GM04503 (cell line): ENCODE measurements at regions not wholly inside any gene's neighbourhood (a gene's known extent, or its start where the extent isn't known, plus 50 kb on each side); places are given as distances from the start of the nearest gene placed in this dataset.

Experiments used
- DNase-seq: peaks from one replicate; pipeline ENCODE4 v3.0.0-alpha.2; 2012; ENCODE audit warnings: low read depth

GRCh38 chr2:58866040-58866439 lies 624.9 kb upstream of the FANCL start:
- no peak for DNase-seq

DNA sequence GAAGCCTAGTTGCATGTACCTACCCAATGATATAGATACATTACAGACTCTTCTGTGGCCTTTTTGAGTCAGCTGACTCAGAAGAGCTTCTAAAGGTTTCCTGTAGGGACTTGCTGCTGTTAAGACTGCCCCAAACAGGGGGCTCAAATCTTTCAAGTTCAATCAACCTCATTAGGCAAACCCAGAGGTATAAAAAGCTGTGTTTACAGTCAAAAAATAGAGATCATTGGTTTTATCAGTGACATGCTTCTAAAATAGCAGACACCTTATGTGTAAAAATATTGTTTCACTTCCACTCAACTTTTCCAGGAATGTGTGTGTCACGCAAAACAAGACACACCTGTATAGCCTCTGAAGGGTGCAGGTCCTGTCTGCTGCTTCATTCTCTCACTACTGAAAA lies 624.3 kb upstream of the FANCL start:
- DNase-seq: no peak

GRCh38 chr2:58862244-58862643 lies 621.1 kb upstream of the FANCL start:
- no peak for DNase-seq

DNA sequence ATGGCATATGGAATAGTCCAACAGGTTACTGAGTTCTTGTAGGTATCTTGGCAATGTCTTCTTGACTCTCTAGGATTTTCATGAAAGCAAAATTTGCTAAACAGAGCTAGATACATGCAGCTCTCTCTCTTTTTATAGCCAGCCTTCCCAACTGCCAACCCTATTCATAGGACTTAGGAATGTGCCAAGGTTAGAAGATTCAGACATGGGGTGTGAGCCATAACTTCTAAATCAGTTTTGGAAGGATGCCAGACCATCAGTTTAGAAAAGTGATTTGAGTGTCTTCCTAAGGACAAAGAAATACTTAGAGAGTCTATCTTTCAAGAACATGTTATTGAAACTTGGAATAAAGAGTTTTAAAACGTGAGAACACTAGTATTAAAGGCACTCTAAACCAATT lies 619.5 kb upstream of the FANCL start:
- no peak for DNase-seq

GRCh38 chr2:58856100-58856499 lies 615.0 kb upstream of the FANCL start:
- no peak for DNase-seq

GRCh38 chr2:58853420-58853819 lies 612.3 kb upstream of the FANCL start:
- no peak for DNase-seq

DNA sequence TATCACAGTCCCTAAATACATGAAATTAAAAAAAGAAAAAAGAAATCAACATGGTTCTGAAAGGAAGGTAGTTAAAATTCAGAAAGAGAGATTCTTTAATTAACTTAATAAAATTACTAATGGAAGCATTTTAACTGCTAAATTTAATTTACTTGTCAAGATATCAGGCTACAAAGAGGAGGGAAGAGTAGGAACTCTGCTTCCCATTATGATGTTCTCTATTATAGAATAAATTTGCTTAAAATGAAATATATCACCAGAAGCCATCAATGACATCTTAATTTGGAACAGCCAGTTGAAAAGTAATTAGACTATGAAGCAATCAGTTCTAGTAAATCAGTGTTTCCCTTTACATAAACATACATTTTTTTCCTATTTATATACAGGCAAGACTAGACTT lies 611.8 kb upstream of the FANCL start:
- no peak for DNase-seq

DNA sequence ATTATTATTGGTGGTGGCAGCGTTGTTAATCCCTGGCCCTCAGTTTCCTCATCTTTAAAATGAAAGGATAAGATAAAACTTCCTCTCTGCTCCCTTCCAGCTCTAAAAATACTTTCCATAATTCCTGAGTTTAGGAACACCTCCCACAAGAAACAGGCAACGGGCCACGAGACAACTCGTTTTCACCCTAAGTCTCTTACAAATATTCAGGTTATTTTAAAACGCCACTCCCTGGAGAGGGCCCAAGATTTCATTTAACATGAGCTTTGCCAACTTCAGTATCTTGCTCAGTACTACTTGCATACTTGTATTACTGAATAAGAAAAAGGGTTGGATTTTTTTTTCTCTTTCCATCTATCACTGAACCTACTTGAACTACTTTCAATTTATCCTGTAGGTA lies 611.1 kb upstream of the FANCL start:
- DNase-seq: no peak

- no peak for DNase-seq
Measured at GRCh38 chr2:58851598-58851997, 610.5 kb upstream of the FANCL start.

DNA sequence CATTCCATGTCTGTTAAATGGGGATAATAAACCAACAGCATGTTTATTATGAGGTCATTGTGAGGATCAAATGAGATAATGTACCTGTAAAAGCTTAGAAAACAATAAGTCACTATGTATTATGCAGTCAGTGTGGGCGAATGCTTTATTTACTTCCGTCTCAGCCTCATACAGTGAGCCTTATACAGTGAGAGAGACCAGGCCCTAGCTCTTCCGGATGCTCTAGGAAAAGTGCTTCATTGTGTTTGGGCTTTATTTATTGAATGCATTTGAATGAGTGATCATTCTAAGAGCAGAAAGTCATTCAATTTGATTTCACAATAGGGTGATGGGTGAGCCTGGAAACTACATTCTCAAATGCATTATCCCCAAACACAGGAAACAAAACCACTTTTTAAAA lies 603.9 kb upstream of the FANCL start:
- DNase-seq: no peak

DNA sequence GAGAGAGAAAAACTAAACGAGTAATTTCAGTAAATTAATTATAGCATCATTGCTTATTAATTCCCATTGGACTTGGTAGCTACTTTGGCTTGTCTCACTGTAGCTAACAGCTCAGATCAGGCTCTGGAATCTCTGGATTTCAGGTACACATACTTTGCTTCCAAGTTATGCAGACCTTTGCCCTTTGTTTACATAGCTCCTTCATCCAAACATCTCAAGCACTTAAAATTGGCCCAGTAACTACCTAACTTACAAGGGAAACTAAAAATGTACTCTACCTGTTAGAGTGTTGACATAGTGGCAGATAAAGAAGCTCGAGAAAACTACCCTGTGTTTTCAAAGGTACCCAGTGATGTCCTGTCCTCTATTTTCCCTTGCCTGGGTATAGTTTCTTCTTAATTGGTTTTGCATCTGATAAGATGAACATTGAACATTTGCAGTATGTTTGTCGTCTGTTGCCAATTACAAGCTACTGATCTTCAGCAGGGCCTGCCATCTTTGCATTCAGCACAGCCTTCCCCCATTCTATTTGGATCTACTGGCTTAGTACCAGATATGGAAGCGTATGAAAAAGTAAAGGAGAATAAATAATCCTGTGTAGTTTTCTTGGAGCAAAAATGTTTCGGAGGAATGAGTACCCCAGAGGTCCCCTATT lies 601.5 kb upstream of the FANCL start:
- no peak for DNase-seq

GRCh38 chr2:58834404-58834803 lies 593.3 kb upstream of the FANCL start:
- DNase-seq: no peak

- DNase-seq: no peak
Measured at GRCh38 chr2:58826795-58827194, 585.7 kb upstream of the FANCL start.

DNA sequence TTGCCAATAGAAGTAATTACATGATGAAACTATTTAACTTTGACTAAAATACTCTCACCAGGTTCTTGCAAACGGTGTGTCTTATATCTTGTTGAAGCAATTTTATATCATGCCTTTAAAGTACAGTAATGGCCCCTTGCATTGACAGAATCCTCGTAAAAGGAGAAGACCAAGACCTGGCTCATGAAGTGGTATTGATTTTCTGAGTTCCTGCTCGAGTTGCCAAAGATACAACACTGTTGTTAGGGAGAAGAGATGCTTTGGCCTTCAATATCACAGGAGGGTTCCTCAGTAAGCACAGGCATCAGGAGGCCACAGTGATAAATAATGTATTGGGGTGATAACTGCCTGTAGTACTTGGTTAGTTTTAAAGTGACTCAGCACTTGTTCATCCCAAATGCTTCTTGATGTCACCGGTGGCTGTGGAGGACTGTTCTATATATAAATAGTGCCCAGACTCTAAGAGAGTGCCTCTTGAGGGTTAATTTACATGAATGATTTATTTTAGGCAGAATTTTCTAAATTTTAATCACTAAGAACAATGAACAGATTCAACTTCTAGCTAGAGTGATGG lies 571.7 kb upstream of the FANCL start:
- DNase-seq: no peak

- DNase-seq: no peak
Measured at GRCh38 chr2:58805126-58805525, 564.0 kb upstream of the FANCL start.

DNA sequence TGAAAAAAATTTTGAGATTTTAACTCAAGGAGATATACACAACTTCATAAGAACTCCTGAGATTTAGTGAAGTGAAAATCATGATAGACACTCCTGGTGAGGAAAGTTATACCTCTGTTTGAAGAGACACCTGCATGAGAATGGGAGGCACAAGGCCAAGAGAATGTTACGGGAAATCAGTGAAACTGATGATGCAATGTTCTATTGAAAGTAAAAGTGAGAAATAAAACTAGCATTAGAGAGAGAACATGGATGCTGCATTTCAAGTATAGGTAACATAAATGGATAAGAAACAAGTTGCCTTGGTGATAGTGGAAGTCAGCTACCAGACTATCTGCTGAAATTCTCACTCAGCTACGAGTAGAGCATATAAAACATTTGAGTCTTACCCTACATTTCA lies 562.1 kb upstream of the FANCL start:
- DNase-seq: no peak

- DNase-seq: no peak
Measured at GRCh38 chr2:58800881-58801280, 559.8 kb upstream of the FANCL start.

GRCh38 chr2:58798676-58799208 lies 557.6 kb upstream of the FANCL start:
- DNase-seq: no peak

DNA sequence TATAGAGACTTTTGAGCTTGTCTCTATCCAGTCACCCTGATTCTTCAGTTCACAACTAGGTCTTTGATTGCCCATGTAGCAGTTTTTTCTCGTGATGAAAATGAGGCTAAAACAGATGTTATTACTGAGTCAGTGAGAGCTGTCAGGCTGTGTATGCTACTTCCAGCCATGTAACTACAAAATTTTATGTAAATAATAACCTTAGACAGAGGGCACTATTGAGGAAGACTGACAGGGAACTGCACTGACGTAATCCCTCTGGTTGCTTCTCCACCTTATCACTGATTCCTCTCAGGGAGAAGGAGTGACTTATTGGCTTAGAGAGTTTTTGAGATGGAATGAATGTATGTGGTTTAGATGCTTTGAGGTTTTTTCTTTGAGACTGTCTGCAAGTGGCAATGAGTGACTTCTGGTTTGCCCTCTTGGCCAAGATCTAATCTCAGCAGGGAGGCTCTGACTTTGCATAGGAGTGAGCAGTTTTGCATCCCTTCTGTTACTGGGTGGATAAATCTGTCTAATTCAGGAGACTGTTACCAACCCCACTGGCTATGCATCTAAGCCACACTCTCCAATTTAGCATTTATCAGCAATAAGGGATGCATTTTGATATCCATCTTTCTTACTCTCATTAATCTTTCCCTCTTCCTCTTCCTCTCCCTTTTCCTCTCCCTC lies 555.2 kb upstream of the FANCL start:
- no peak for DNase-seq

DNA sequence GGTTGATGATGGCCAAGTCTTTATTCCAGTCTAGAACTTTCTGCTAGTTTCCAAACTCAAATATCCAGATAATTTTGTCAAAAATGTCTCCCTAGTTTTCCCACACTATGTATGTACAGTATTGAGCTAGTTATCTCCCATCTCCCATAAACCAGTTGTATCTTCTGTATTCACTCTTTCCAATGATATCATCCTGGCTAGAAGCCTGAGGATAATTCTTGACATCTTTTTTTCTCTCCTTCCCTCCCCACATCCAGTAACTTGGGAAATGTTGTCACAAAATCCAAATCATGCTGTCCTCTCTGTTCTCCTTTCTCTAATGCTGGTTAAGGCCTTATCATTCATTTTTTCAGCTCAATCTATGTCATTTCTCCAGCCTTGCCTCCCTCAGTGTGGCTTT lies 553.8 kb upstream of the FANCL start:
- no peak for DNase-seq

DNA sequence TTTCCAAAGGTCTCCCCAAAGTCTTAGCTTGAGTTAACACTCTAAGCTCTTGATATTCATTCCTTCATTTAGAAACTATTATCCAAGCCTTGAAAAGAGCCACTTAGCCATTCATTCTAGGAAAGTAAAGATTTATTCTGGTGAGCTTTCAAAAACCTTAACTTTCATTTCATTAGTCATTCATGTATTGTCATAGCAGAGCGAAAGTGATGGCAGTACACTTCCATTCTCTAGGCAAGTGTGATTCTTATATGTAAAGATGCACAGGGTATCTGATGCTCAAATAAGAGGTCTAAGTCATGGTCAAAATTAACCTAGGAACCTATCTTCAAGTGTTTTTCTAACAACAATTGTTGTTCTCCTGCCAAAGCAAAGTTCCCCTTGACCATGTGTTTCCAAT lies 553.0 kb upstream of the FANCL start:
- no peak for DNase-seq

DNA sequence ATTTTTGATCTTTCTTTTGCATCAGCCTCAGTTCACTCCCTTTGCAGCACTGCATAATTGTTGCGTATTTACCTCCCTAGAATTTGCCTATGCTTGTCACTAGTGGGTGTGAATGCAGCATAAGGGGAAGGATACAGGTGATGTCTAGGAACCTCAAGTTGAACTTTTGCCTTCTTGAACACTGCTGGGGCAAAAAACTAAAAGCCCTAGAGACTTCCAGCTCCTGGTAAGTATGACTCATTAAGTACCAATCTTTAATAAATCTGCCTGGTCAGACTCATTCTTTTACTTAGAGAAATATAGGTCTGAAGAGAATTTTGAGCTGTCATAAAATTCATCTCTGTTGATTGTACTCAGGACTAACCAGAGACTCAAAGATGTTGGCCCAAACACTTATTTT lies 547.3 kb upstream of the FANCL start:
- no peak for DNase-seq

DNA sequence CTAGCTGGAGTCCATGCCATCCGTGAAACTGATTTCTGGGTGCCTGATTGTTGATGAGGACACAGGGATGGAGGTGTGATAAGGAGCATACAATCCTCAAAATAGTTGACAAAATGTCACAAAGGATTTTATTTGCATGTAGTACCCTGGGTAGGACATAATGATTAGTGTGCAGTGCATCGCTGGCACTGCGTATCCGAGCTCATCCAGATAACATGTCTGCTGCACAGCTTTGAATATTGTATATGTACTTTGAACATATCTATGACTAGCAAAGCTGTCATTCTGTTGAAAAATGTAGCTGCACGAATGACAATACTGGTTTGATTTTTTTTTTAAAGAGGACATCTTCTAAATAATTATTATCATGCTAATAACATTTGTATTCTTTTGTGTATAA lies 529.7 kb upstream of the FANCL start:
- no peak for DNase-seq

GRCh38 chr2:58769864-58770234 lies 528.7 kb upstream of the FANCL start:
- DNase-seq: no peak
